GM12892 (cell line): ENCODE measurements at regions not wholly inside any gene's neighbourhood (a gene's known extent, or its start where the extent isn't known, plus 50 kb on each side); places are given as distances from the start of the nearest gene placed in this dataset.

Experiments
- DNase-seq: peaks from one replicate; pipeline ENCODE4 v3.0.0; 2011; ENCODE audit not compliant: insufficient read length
- FAIRE-seq: peaks from 2 replicates; lab custom pipeline; 2011; peaks lifted over from hg19 to GRCh38; lab: Jason Lieb, UNC
- TAF1 ChIP-seq: IDR thresholded peaks from 2 replicates; pipeline ENCODE4 v1.6.1; 2011; ENCODE audit warnings: low read depth, mild to moderate bottlenecking, control low read depth, low read length, borderline replicate concordance

GRCh38 chr2:341017-341542, 53.2 kb upstream of the ALKAL2 start:
- DNase-seq: no peak
- no peak for FAIRE-seq
- no peak for TF ChIP-seq TAF1
